Thyroid gland (tissue), 4 donors: ENCODE measurements at regions not wholly inside any gene's neighbourhood (a gene's known extent, or its start where the extent isn't known, plus 50 kb on each side); places are given as distances from the start of the nearest gene placed in this dataset.

ENCODE experiments used
- POLR2A ChIP-seq, 2 donors: fragments of 450-650 bp; IDR thresholded peaks; one replicate each; pipeline ENCODE4 v1.6.1; 2017; ENCODE audit warnings: antibody characterized with exemption in 2 of 2, mild to moderate bottlenecking in 2 of 2, moderate library complexity in 1 of 2
- TF ChIP-seq, protein P1 (sequence below), 6 experiments: fragments of 200-600 bp in 3 of 6; fragments of 450-650 bp in 3 of 6; sonication (generic) in 3 of 6; IDR thresholded peaks; one replicate each; pipeline ENCODE4 v1.5.1; 2016 to 2019; ENCODE audit warnings: antibody characterized with exemption in 6 of 6, mild to moderate bottlenecking in 2 of 6, inconsistent platforms in 1 of 6, moderate library complexity in 1 of 6

- TF ChIP-seq, protein P1, sequence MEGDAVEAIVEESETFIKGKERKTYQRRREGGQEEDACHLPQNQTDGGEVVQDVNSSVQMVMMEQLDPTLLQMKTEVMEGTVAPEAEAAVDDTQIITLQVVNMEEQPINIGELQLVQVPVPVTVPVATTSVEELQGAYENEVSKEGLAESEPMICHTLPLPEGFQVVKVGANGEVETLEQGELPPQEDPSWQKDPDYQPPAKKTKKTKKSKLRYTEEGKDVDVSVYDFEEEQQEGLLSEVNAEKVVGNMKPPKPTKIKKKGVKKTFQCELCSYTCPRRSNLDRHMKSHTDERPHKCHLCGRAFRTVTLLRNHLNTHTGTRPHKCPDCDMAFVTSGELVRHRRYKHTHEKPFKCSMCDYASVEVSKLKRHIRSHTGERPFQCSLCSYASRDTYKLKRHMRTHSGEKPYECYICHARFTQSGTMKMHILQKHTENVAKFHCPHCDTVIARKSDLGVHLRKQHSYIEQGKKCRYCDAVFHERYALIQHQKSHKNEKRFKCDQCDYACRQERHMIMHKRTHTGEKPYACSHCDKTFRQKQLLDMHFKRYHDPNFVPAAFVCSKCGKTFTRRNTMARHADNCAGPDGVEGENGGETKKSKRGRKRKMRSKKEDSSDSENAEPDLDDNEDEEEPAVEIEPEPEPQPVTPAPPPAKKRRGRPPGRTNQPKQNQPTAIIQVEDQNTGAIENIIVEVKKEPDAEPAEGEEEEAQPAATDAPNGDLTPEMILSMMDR (IDR thresholded peaks at IDR 0.05): no peak
- no peak for TF ChIP-seq POLR2A (IDR thresholded peaks at IDR 0.05)
Observed at GRCh38 chrY:8656101-8656500, 681.2 kb upstream of the TSPY4 start.
